ENCODE measurements at regions not wholly inside any gene's neighbourhood (a gene's known extent, or its start where the extent isn't known, plus 50 kb on each side); places are given as distances from the start of the nearest gene placed in this dataset.
A peak's percentile ranks its signal among the peaks of the same experiment; 100 is the strongest.
"Not testable (repeated sequence)": the region's sequence is repeated elsewhere in the genome, so short reads cannot be mapped to it uniquely, and the experiment has no call there.

DNA sequence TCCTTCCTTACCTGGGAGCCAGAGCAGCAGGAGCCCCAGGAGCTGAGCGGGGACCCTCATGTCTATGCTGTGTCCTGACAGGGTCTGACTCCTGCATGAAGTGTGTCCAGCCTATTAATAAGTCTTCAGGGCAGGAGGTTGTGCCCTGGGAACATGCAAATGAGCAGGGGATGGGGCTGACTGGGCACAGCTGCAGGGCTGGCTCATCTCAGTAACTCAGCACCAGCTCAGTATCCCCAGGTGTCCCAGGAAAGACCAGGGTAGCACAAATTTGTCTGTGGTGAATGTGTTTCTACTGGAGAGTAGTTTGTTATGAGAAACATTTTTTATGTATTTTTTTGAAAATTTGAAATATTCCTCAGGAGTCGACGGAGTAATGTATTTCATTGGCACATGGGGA, 301.3 kb downstream of the RPIA start:
- H3K27me3 ChIP-seq (replicated peaks; ENCODE audit: control insufficient read depth, insufficient read depth, low read length); H3K36me3 ChIP-seq (ENCODE audit: control insufficient read depth, insufficient read depth, low read length); DNase-seq (ENCODE audit: extremely low read depth, insufficient read length); H3K4me3 ChIP-seq (replicated peaks; ENCODE audit: low read depth, low read length): not testable (repeated sequence)

DNA sequence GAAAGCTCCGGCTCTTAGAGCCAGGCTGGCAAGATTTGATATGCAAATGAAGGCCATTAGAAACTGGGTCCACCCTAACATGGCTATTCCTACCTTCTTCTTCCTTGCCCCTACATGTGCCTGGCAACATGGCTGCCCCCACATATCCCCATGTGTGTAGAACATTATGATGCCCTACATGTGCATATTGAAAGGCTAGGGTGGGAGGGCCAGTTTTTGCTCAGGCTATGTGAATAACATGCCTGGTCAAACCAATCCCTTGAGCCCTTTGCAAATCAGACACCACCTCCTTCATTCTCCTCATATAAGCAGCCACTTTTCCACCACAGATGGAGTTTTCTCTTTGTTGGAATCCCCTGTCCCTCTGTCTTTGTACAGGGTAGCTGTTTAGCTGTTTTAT, 303.4 kb downstream of the RPIA start:
- H3K27me3 ChIP-seq (replicated peaks; ENCODE audit: control insufficient read depth, insufficient read depth, low read length); DNase-seq (ENCODE audit: extremely low read depth, insufficient read length); H3K36me3 ChIP-seq (ENCODE audit: control insufficient read depth, insufficient read depth, low read length); H3K4me3 ChIP-seq (replicated peaks; ENCODE audit: low read depth, low read length): not testable (repeated sequence)

DNA sequence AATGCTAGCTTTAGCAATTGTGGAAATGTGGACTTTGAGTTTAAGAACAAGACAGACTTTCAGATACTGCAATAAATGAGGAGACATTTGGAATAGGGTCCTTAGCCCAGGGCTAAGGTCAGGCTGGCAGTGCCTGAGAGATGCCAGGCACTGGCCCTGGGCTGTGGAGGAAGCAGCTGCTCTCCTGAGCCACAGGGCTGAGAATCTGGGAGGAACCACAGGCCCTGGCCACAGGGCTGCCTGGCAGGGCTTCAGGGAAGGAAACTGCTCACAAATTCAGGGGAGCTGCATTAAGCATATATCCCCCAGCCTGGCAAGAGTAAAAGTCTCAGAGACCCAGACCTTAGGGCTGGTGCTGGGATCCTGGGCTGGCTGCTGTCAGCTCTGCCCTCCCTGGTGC, 305.1 kb downstream of the RPIA start:
- H3K27me3 ChIP-seq (replicated peaks; ENCODE audit: control insufficient read depth, insufficient read depth, low read length); H3K36me3 ChIP-seq (ENCODE audit: control insufficient read depth, insufficient read depth, low read length); H3K4me3 ChIP-seq (replicated peaks; ENCODE audit: low read depth, low read length); DNase-seq (ENCODE audit: extremely low read depth, insufficient read length): not testable (repeated sequence)

DNA sequence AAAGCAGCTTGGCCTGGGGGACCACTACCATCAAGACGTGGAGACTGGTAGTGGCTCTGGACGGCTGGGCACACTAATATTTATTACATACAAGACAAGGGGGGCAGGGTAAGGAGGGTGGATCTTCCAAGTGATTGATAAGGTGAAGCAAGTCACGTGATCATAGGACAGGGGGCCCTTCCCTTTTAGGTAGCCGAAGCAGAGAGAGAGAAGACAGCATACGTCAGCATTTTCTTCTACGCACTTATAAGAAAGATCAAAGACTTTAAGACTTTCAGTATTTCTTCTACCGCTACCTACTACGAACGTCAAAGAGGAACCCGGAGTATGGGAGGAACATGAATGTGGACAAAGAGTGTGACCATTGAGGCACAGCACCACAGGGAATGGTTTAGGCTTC, 307.9 kb downstream of the RPIA start:
- no peak for DNase-seq (ENCODE audit: extremely low read depth, insufficient read length)
- H3K27me3 ChIP-seq (replicated peaks; ENCODE audit: control insufficient read depth, insufficient read depth, low read length) = no peaks in the 10 kb centered on the region
- no peak overlapping the region for H3K4me3 ChIP-seq (replicated peaks; ENCODE audit: low read depth, low read length)
- H3K36me3 ChIP-seq (ENCODE audit: control insufficient read depth, insufficient read depth, low read length) = no peaks in the 10 kb centered on the region
- TF ChIP-seq, protein P1, sequence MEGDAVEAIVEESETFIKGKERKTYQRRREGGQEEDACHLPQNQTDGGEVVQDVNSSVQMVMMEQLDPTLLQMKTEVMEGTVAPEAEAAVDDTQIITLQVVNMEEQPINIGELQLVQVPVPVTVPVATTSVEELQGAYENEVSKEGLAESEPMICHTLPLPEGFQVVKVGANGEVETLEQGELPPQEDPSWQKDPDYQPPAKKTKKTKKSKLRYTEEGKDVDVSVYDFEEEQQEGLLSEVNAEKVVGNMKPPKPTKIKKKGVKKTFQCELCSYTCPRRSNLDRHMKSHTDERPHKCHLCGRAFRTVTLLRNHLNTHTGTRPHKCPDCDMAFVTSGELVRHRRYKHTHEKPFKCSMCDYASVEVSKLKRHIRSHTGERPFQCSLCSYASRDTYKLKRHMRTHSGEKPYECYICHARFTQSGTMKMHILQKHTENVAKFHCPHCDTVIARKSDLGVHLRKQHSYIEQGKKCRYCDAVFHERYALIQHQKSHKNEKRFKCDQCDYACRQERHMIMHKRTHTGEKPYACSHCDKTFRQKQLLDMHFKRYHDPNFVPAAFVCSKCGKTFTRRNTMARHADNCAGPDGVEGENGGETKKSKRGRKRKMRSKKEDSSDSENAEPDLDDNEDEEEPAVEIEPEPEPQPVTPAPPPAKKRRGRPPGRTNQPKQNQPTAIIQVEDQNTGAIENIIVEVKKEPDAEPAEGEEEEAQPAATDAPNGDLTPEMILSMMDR (IDR thresholded peaks at IDR 0.05; ENCODE audit: insufficient read depth, low read length, poor library complexity, severe bottlenecking) = no peak

DNA sequence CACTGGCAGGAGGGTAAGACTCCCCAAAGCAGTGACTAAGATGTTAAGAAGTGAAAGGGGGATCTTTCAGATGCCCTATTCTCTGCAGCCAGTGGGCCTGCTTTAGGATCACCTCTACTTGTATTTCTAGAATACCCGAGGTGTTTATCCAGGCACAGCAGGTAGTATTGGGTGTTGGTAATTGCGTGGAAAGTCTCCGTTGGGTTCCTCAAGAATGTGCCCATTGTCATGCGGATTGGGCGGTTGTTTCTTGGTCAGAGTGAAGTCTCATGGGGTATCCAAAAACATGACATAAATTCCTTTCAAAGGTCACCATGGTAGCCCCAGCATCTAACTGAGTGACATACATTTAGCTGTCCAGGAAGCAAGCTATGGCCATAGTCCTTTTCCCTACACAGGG, 308.8 kb downstream of the RPIA start:
- no peak overlapping the region for H3K4me3 ChIP-seq (replicated peaks; ENCODE audit: low read depth, low read length)
- DNase-seq (ENCODE audit: extremely low read depth, insufficient read length) = no peak
- no peaks in the 10 kb centered on the region for H3K27me3 ChIP-seq (replicated peaks; ENCODE audit: control insufficient read depth, insufficient read depth, low read length)
- H3K36me3 ChIP-seq (ENCODE audit: control insufficient read depth, insufficient read depth, low read length) = no peaks in the 10 kb centered on the region
- TF ChIP-seq, protein P1 (IDR thresholded peaks at IDR 0.05; ENCODE audit: insufficient read depth, low read length, poor library complexity, severe bottlenecking) = no peak

DNA sequence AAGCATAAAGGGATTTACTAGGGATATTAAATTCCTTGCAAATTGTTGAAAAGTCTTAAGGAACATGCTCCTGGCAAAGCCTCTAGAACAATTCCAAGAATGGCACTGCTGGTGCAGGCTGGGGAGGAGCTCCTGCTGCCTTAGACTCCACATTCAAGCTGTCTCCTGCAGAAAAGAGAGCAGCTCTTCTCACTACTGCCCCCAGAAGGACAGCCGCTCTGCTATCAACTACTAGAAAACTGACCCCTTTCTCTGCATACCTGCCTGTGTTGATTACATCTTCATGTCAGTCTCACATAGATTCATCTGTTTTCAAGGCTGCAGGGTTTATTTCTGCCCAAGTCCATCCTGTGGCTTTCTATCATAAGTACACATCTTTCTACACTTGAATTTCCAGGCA, 312.8 kb downstream of the RPIA start:
- not testable (repeated sequence) for DNase-seq (ENCODE audit: extremely low read depth, insufficient read length)

DNA sequence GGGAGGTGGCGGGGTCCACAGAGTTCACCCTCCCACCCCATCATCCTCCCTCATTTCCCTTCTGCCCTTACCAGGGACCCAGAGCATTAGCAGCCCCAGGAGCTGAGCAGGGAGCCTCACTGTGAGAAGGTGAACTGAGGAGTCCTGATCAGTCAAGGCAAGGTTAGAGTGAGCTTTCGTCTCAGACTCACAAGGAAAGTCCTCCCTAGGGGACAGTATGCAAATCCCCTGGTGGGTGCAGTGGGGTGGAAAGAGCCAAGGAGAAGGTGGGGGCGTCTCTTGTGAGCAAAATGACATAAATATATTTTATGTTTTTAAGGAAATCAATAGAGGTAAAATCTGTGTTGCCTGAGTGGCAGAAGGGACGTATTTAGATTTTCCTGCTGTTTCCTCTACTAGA, 329.1 kb downstream of the RPIA start:
- not testable (repeated sequence) for H3K36me3 ChIP-seq (ENCODE audit: control insufficient read depth, insufficient read depth, low read length); H3K4me3 ChIP-seq (replicated peaks; ENCODE audit: low read depth, low read length); DNase-seq (ENCODE audit: extremely low read depth, insufficient read length); H3K27me3 ChIP-seq (replicated peaks; ENCODE audit: control insufficient read depth, insufficient read depth, low read length)

More for the DNA sequence above, 312.8 kb downstream of the RPIA start:
- not testable (repeated sequence) for H3K36me3 ChIP-seq (ENCODE audit: control insufficient read depth, insufficient read depth, low read length); H3K4me3 ChIP-seq (replicated peaks; ENCODE audit: low read depth, low read length); H3K27me3 ChIP-seq (replicated peaks; ENCODE audit: control insufficient read depth, insufficient read depth, low read length)

DNA sequence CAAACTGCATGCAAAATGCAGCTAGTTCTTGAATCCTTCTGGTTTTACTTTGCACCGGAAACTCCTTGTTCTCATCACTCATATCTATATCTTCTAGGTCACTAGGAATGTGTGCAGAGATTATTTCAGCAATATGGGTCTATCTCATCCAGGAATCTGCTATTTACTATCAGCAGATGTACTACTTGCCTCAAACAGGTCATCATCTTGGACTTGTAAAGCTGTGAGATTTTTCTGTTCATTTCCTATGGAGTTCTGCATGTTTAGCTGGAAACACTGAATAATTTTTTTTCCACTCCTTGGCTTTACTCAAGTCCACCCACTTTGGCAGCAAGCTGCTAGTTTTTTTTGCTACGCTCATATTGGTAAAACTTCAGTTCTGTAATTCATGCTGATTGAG, 334.8 kb downstream of the RPIA start:
- DNase-seq (ENCODE audit: extremely low read depth, insufficient read length); H3K27me3 ChIP-seq (replicated peaks; ENCODE audit: control insufficient read depth, insufficient read depth, low read length); H3K4me3 ChIP-seq (replicated peaks; ENCODE audit: low read depth, low read length); H3K36me3 ChIP-seq (ENCODE audit: control insufficient read depth, insufficient read depth, low read length): not testable (repeated sequence)

DNA sequence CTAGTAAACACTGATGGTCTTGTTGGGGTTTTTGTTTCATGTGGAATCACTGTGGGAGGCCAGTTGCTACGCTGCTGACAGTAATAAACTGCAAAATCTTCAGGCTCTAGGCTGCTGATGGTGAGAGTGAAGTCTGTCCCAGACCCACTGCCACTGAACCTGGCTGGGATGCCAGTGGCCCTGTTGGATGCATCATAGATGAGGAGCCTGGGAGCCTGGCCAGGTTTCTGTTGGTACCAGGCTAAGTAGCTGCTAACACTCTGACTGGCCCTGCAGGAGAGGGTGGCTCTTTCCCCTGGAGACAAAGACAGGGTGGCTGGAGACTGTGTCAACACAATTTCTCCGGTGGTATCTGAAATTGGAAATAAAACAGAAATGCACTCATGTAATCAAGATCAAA, 335.6 kb downstream of the RPIA start:
- peak overlapping the region; percentile 22 for H3K4me3 ChIP-seq (replicated peaks; ENCODE audit: low read depth, low read length)
- DNase-seq (ENCODE audit: extremely low read depth, insufficient read length); H3K36me3 ChIP-seq (ENCODE audit: control insufficient read depth, insufficient read depth, low read length); H3K27me3 ChIP-seq (replicated peaks; ENCODE audit: control insufficient read depth, insufficient read depth, low read length): not testable (repeated sequence)

DNA sequence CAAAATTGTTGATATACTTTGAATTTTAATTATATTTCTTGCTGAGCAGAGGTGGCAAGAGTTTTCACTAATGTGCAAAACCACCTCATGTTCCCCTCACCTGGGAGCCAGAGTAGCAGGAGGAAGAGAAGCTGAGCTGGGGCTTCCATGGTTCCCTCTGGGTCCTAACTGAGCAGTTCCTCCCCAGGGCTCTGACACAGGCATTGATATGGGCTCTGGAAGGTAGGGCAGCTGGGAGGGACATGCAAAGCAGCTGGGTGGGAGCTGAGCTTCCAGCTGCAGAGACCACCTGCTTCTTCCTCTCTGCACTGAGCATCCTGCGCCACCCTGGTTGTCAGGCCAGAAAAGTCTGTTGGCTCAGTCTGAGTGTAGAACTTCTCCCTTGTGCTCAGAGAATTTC, 336.1 kb downstream of the RPIA start:
- not testable (repeated sequence) for H3K36me3 ChIP-seq (ENCODE audit: control insufficient read depth, insufficient read depth, low read length); DNase-seq (ENCODE audit: extremely low read depth, insufficient read length); H3K27me3 ChIP-seq (replicated peaks; ENCODE audit: control insufficient read depth, insufficient read depth, low read length); H3K4me3 ChIP-seq (replicated peaks; ENCODE audit: low read depth, low read length)

DNA sequence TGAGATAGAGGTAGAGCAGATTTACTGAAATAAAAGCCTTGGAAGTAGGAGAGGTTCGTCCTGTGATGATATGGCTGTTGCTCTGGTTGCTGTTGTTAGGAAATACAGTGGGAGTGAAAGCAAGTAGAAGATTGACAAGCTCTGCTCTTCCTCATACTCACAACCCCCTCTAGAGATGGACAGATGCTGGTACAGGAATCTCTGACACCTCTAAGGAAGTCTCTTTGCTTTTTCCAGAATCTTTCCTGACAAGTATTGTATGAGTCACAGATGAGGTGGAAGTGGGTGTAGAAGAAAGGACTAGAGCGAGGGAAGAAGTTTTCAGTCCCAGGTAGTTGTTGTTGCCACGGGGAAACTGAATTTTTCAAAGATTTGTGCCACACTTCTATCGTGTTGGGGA, 337.8 kb downstream of the RPIA start:
- DNase-seq (ENCODE audit: extremely low read depth, insufficient read length); H3K36me3 ChIP-seq (ENCODE audit: control insufficient read depth, insufficient read depth, low read length); H3K27me3 ChIP-seq (replicated peaks; ENCODE audit: control insufficient read depth, insufficient read depth, low read length); H3K4me3 ChIP-seq (replicated peaks; ENCODE audit: low read depth, low read length): not testable (repeated sequence)
